HG02870 (cell line): ENCODE measurements at regions not wholly inside any gene's neighbourhood (a gene's known extent, or its start where the extent isn't known, plus 50 kb on each side); places are given as distances from the start of the nearest gene placed in this dataset.
"Not testable (repeated sequence)": the region's sequence is repeated elsewhere in the genome, so short reads cannot be mapped to it uniquely, and the experiment has no call there.

Source experiments
- ATAC-seq: cut with Tn5 transposase; IDR thresholded peaks from one replicate; pipeline ENCODE4 v1.9.1; 2021; ENCODE audit warnings: mild to moderate bottlenecking, moderate library complexity; ENCODE audit not compliant: unreplicated experiment

DNA sequence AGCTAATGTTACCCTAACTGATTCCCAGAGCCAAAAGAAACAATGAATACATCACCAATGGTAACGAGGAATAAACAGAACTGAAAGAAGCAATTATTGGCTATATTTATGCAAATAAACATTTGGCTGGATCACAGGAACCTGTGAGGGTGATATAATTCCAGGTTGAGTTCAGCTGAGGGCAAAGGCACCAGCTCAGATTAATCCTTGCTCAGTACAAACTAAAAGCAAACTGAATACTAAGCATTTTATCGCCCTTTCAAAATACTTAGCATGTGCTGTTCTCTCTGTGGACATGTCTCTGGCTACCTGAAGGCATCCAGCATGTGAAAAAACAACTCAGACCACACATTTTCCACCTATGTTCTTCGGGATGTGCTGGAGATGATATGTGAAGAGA lies 791.7 kb downstream of the METTL4 start:
- ATAC-seq = no peak

DNA sequence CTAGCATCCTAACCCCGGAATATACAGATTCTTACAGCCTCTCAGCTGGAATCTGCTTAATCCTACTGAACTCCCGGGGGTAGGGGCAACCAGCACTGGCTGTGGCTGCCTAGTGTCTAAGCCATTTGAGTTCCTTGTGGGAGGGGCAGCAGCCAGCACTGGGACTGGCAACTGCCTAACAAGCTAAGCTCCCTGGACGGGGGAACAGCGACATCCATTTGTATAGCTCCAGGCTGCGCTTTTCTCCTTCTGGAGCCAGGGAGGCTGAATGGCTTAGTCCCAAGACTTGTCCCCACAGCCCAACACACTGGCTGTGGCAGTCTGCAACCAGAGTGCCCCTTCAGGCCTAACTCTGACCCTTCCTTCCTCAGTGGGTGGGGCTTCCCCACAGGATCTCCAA lies 787.2 kb downstream of the METTL4 start:
- ATAC-seq = no peak

DNA sequence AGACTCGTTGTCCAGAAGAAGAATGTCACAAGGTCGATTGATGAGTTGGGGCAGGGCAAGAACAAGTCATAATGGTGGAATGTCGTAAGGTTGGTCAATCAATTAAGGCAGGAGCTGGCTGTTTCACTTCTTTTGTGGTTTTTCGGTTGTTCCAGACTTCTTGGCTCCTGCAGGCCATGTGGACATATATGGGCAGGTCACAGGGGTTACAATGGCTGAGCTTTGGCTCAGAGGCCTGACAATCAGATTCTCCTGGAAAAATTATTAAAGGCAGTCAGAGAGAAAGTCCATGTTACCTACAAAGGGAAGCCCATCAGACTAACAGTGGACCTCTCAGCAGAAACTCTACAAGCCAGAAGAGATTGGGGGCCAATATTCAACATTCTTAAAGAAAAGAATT lies 785.3 kb downstream of the METTL4 start:
- ATAC-seq = not testable (repeated sequence)

DNA sequence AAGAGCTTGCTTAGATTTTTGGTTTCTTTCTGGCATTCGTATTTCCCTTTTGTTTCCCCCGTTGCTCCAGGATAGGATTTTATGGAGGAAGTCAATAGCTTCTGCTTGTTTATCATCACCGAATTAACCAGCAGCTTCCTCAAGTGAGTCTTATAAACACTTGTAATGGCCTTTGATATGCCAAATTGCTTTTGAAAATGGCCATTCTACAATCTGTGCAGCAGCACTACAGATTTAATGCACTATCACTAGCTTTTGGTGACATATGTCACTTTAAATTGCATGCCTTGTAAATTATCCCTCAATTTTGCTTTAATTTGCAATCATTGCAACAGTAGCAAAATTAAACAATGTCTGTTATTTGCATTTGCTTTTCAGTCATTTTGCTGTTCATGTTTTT lies 774.7 kb downstream of the METTL4 start:
- no peak for ATAC-seq

DNA sequence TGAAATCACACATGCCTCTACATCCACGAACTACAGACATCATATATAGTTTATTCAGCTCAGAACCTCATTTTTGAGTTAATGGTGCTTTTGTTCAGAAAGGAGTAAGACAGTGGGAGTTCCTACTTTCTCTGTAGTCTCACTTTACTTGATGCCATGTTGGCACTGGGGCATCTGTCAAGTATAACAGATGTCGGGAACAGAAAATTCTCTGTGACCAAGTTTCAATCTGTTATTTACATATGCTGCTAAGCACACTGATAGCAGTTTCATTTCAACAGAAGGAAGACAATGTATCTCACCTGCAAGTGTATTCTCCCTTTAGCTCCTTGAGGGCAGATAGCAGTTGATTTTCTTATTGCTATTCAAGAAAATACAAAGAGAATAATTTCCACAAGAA lies 774.1 kb downstream of the METTL4 start:
- ATAC-seq = no peak

DNA sequence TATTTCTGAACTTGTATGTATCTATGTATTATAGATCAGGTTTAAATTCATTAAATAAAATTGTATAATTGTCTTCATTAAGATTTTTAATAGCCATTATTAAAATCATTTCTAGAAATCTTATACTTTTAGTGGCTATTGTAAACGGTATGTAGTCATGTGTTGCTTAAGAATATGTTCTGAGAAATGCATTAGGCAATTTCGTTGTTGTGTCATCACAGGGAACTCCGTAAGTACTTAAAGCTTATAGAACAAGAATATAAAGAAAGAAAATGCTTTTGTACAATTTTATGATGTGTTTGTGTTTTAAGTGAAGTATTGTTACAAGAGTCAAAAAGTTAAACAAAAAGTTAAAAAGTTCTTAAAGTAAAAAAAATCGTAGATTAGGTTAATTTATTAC lies 765.8 kb downstream of the METTL4 start:
- ATAC-seq = no peak

DNA sequence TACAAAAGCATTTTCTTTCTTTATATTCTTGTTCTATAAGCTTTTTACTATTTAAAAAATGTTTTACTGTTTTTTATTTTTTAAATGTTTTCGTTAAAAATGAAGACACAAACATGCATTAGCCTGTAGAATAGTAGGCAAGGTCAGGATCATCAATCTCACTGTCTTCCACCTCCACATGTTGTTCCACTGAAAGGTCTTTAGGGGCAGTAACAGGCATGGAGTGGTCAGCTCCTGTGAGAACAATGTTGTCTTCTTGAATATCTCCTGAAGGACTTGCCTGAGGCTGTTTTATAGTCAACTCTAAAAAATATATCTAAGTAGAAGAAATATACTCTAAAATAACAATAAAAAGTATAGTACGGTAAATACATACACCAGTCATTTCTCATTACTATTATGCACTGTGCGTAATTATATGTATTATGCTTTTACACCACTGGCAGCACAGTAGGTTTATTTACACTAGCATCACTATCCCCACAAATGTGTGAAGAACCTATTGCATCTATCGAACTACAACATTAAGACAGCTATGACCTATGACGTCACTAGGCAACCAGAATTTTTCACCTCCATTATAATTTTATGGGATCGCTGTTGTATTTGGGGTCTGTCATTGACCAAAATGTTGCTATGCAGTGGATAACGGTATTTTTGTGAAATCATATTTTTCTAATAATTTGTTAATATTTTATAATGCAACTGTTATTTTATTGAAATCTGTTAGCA lies 764.3 kb downstream of the METTL4 start:
- ATAC-seq = no peak

DNA sequence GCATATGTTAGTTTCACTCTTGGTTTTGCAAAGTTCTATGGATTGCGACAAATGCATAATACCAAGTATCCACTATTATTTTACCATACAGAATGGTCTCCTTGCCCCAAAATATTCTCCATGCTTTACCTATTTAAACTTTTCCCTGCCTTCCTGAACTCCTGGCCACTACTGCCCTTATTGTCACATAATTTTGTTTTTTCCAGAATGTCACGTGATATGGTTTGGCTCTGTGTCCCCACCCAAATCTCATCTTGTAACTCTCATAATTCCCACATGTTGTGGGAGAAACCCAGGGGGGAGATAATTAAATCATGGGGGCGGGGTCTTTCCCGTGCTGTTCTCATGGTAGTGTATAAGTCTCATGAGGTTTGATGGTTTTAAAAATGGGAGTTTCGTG lies 760.0 kb downstream of the METTL4 start:
- ATAC-seq = no peak

DNA sequence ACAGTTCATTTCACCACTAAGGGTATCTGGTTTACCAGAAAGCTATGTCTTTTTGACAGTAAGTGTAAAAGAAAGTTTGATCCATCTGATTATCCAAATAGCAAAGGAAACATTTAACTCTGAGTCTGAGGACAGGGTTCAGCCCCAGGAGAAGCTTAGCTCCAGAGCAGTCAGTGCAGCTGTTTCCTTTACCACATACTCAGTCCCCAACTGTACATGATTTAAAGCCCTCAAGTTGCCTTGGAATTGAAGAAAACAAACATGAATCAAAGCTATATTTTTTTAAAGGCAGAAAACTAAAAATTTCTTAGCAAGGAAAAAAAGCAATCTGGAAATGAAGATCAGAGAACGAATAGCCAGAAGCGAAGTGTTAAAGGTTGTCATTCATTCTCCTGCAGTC lies 746.0 kb downstream of the METTL4 start:
- no peak for ATAC-seq

DNA sequence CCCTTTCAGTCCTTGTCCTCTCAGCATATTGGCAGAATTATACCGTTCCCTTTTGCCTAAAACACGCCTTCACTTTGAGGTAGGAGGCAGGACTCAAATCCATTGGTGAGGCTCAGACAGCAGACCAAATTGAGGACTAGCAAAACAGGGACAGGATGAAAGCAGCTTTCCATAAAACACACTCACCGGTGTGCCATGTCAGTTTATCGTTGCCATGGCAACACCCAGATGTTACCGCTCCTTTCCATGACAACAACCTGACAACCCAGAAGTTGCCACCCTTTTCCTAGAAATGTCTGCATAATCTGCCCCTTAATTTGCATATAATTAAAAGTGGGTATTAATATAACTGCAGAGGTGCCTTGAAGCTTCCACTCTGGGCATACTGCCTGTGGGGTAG lies 730.4 kb downstream of the METTL4 start:
- ATAC-seq = no peak

DNA sequence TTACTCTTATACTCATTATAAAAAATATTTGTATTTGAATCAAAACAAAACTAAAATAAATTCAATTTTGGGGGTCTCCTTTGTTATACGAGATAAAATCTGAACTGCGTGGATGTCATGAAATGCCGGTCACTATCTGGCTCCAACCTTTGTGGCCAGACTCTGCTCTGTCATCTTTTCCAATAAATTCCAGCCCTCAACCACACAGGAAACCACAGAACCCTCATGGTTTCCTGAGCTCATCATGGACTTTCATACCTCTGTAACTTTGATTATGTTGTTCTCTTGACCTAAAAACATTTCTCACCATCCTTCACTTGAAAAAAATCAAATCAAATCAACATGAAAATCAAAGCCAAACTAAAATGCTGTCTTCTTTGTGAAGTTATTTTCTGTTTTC lies 724.7 kb downstream of the METTL4 start:
- ATAC-seq = no peak

DNA sequence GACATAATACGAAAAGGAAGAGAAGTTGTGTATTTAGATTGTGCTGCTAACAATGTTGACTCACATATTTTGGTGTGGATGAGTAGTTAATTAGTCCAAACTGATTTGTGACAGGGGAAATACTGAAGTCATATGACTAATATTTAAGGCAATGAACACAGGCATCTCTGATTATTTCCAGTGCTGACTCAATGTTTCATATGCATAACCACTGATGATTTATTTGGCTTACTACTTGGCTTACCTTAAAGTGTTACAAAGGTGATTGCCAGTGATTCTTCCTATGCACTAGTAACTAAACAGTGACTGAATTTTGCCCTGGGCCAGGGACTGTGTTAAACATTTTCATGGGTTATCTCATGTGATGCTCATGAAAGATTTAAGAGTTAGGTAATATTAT lies 722.6 kb downstream of the METTL4 start:
- no peak for ATAC-seq

DNA sequence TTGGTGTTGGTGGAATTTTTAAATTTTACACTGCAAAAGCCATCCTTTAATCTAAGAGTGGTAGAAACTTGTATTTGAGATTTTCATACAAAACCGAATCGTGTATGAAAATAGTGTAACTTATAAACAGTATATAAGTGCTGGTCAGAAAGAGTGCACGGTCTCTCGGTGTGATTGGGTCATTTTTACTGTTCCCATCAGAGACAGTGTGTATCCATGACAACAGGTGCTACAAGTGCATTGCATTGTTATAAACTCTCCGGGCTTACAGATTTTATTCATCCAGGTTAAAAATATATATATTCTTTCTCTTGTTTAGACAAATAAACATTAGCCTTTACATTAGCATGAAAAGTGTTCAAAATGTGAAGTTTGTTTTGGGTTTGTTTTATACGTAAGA lies 721.9 kb downstream of the METTL4 start:
- ATAC-seq = no peak

DNA sequence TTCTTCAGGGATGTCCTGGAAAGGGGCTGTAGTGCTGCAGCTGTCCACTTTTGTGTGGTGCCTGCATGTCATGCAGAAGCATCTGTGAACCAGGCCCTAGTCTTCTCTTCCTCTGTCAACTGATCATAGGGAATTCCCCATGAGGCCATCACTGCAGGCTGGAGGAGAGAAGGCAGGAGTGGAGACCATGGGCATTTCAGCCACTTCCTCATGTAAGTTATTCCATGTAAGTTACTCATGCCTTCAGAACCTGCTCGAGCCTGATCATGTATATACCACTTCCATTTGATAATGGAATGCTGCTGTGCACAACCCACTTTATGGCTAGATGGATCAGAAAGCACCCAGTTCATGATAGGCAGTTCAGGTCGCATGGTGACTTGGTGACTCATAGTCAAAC lies 714.0 kb downstream of the METTL4 start:
- not testable (repeated sequence) for ATAC-seq

DNA sequence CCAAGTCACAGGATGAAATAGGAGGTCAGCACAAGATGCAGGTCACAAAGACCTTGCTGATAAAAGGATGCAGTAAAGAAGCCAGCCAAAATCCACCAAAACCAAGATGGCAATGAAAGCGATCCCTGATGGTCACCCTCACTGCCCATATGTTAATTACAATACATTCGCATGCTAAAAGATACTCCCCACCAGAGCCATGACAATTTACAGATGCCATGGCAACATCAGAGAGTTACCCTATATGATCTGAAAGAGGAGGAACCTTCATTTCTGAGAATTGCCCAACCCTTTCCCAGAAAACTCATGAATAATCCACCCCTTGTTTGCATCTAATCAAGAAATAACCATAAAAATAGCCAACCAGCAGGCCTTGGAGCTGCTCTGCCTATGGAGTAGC lies 709.8 kb downstream of the METTL4 start:
- ATAC-seq = no peak

DNA sequence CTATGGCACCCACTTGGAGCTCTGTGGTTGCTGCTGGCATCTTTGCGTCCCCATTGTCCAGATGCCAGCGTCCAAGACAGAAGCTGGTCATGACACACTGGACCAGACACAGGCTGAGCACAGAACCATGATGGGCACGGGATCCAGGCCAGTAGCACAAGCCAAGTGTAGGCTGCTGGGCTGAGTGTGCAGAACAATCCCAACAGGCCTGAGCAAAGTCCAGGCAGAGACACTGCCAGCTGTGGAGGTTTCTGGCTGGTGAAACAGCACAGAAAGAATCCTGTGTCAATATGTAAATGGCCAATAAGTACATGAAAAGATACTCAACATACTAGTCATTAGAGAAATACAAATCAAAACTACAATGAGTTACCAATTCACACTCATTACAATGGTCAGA lies 705.4 kb downstream of the METTL4 start:
- ATAC-seq = no peak

DNA sequence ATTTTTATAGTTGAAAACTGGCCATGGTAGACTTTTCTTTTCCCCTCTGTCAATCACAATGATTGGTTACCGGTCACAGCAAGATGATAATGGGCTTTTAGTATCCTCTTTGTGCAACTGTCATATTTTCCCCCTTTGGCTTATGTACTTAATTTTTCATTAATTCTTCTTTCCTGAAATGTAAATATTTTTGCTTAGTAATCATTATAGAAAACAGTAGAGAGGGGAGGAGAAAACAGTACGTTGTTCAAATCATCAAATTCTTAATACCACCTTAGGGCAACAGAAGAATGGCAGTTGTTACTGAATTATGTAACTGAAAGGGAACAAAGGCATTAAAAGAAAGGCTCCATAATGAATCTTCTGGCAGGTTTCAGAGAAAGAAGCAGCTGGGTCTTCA lies 699.0 kb downstream of the METTL4 start:
- ATAC-seq = no peak

DNA sequence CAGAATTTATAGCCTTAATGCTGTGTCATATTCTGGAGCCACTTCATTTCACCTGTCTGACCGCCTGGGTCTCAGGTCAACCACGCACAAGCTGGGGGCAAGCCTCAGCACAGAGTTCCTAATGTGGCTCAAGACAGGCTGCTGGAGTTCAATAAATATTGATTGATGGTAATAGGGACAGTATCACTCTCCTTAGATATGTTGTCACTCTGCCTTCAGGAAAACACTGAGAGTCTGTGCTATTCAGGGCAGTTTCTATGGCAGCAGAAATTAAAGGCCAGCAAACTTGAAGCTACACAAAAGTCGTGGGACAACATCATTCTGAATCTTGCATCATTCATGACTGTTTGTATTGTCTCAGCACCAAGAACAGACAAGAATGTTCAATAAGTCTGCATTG lies 696.1 kb downstream of the METTL4 start:
- no peak for ATAC-seq

DNA sequence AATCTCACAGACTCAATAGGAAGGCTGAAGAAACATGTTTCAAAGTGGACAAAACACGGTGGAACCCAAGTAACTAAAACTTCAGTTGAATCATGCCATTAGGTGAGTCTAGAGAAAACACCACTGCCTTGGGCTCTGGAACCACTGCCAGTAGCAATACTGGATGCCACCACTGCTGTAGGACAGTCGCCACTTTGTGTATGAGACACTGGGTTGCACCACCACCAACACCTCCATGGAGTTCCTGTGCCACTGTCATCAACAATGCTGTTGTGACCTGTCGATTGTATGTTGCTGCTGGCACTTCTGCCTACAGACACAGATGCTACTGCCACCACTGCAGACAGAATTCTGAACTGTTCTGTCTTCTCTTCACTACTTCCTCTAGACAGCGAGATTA lies 686.7 kb downstream of the METTL4 start:
- no peak for ATAC-seq

DNA sequence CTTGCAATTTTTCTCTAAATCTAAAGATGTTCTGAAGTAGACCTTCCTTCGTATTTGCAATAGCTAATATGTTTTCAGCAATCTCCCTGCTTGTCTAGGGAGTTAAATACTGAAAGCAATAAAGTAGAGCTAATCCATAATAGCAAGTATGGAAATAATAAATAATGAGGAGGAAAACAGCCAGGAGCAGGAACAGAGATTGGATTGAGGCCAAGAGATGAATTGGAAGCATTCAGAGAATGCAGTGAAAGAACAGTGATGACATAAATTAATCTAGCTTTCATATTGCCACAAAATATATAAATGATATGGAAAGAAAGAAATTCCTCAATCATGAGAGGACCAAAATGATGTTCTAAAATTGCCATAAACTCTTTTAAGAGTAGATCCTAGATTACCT lies 679.7 kb downstream of the METTL4 start:
- ATAC-seq = no peak

DNA sequence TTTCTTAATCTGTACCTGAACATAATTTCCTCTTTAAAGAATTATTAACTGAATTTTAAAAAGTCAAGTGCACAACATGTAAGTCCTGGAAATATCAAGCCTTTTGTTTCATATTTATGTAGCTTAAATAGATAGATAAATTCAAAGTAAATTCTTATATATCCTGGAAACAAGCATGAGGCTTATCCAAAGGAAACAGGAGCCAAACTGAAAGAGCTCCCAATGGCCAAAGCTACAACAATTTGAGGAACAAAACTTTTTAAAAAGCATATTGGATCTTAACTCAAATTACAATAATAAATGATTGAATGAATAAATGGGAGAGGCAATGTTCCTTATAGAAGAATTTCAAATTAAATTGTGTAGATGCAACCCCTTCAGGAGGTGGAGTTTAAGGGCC lies 679.1 kb downstream of the METTL4 start:
- ATAC-seq = no peak

DNA sequence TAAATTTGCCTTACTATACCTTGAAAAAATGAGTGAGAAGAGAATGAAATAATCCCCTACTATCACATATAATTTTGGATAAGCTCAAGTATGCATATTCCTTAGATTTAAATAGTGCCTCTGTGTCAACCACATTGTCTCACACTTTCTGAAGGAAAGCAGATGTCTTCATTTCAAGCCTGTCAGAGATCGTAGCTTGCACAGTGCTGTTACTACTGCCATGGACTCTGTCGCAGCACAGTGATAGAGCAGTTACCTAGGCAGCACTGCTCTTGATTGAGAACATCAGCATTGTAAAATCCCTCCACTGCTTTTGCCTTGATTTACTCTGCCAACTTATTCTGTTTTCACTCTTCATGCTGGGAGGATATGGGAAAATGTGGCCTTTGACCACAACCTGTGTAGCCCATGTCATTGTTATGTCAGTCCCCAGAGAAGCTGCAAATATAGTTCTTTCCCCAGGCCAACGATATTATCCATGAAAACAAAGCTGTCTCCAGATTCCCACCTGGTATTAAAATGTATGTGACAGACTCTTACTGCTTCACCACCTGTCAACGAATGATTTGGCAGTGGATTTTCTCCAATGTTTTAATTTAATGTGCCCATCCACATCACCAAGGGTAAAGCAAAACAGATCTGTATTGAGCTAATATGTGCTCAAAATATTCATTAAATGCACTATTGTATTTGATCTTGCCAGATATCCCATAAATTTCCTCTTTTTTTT lies 675.7 kb downstream of the METTL4 start:
- ATAC-seq = no peak

DNA sequence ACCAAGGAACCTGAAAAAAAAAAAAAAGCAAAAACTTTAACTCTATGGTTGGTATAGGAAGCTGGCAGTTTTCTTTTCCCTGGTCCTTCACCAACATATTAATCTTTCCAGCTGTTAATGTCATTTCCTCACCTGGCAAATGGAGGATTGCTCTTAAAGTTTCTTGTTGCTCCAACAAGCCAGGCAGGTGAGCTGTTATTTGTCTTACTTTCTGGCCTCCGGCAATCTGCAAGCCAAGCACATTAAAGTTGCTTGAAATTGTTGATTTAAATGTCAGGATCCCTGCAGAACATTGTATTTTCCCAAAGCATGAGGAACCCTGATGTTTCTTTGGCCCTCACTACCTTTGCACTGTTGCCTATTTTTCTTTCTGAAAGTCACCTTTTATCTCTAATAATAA lies 664.9 kb downstream of the METTL4 start:
- no peak for ATAC-seq
